HG03175 (cell line): ENCODE measurements at regions not wholly inside any gene's neighbourhood (a gene's known extent, or its start where the extent isn't known, plus 50 kb on each side); places are given as distances from the start of the nearest gene placed in this dataset.
A peak's percentile ranks its signal among the peaks of the same experiment; 100 is the strongest.

ENCODE experiments used
- ATAC-seq: cut with Tn5 transposase; IDR thresholded peaks from one replicate; pipeline ENCODE4 v1.9.1; 2021; ENCODE audit warnings: mild to moderate bottlenecking, moderate library complexity; ENCODE audit not compliant: unreplicated experiment

DNA sequence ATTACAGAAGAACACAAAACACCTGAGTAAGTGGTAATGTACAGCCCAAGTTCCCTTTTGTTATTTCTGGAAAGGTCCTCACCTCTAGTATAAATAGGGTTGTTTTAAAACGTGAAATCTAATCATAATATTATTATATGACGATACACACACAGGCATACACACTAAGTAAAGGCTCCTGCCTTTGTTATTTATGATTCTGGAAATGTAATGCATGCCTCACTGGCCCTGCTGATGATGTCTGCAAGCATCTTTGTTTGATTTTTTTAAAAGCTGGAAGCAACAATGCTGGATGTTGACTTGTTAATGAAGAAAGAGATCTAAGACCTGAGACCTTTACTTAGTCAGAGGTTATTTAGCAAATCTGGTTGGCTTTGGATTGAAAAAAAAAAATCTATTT, 307.4 kb upstream of the SORCS1 start:
- no peak for ATAC-seq

DNA sequence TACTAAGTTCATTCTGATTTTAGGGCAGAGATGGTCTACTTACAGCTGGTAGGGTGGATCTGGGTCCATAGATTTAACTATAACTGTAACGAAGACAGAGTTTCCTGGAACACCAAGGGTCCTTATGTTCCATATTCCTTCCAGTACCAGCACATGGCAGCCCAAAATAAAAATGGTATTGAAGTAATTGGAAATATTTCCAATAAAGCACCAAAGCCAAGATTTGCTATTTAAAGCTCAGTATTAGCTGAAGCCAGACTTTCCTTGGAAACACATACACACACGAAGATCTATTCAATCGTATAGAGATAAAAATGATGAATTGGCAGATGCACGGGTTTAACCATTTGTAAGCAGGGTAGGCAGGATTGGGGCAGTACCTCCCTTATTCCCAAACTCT, 289.1 kb upstream of the SORCS1 start:
- ATAC-seq, result no peak

GRCh38 chr10:107451047-107451446, 286.5 kb upstream of the SORCS1 start:
- no peak for ATAC-seq

DNA sequence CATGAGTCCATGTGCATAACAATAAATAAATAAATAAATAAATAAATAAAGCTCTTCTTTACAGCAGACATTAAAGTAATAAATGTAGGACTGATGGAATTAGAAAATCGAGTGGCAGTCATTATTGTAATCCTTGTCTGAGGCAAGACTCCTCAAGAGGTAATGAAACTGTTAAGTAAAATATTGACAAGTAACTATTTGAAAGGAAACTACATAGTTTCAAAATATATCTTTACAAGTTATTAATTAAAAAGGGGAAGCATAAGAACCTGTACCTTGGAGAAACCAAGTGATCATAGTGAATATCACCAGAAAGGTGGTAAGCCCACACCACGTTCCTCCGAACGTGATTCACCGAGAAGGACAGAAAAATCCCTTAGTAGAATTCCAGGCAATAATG, 285.6 kb upstream of the SORCS1 start:
- peak; percentile 77 for ATAC-seq

DNA sequence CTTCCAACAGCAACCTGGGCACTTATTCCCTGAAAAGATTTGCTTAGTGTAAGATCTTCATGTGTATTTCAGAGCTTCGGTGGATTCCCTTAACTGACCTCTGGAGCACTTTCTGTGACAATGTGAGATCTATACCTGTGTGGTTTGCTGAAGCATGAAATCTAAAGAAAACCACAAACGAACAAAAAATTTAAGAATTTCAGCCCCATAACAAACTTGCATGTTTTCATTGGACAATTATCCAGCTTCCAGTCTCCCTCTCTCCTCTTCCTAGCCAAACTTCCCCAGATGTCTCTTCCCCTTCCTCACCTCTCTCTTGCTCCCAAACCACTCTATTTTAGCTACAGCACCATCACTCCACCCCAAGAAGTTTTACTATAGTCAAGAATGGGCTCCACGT, 279.9 kb upstream of the SORCS1 start:
- ATAC-seq, result no peak

GRCh38 chr10:107443813-107444212, 279.3 kb upstream of the SORCS1 start:
- no peak for ATAC-seq

DNA sequence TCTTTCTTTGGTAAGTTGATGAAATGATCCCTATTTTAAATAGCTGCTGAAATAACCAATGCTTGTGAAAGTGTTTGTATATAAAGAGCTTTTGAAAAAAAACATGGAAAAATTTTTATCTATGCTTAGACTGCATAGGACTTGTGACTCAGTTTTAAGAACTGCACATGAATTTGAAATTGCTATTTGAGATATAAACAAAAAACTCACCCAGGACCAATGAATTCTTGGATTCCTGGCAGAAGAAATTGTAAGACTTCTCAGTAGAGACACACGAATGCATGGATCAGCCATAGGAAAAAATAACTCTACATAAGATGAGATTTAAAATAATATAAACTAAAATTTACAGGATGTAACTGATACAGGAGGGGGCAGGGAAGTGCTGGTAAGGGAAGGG, 278.8 kb upstream of the SORCS1 start:
- ATAC-seq, result no peak

DNA sequence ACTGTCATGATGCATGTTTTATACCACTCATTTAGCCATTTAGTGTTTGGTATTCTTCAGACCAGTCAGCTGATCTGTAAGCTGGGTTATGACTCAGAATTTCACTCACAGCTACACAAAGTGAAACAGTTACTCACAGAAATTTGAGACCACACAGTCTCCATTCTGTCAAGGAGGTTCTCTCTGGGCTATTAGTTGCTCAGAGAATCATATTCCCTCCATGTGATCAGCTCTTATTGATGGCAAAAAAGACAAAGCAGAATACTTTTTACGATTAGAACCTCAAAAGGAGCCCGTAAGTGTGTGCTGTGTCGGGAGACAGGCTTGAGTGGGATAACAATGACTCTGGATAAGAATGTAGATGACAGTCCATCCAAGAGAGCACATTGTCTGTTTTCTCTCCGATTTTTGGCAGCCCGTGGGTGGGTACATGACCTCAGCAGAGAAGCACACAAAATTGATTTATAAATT, 277.6 kb upstream of the SORCS1 start:
- peak; percentile 99 for ATAC-seq

- no peak for ATAC-seq
These were observed 276.2 kb upstream of the SORCS1 start for GRCh38 chr10:107440741-107441140.

GRCh38 chr10:107437921-107438320, 273.4 kb upstream of the SORCS1 start:
- no peak for ATAC-seq

DNA sequence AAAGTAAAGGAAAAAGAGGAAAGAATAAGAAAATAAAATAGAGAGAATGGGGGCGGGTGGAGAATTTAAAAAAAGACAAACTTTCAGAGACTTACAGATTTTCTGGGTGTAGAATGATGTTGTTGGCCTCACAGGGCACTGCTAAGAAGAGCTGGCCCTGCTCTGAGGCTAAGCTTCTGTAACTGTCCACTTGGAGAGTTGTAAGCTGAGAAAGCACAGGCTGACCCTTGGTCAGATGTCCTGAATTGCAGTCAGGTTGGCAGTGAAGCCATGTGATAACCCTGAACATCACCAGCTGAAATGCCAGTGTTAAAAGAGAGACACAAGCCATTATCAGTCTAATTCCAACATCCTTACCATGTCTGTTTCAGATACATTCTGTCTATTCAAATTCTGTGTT, 272.1 kb upstream of the SORCS1 start:
- no peak for ATAC-seq

DNA sequence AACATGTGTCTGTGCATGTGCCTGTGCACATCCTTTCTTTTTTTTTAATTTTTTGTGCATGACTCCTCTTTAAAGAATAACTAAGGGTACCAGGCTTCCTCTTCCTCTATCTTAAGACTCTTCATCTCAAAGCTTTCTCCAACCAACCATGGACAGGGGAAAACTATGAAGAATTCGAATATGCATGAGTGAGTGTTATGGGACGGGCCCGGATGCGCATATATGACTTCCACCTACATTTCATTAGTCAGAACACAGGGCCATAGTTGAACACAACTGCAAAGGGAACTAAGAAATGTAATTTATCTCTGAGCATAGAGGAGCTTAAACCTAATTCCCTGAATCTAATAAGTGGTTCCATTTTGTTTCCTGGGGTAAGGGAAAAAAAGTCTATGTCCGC, 270.3 kb upstream of the SORCS1 start:
- no peak for ATAC-seq

DNA sequence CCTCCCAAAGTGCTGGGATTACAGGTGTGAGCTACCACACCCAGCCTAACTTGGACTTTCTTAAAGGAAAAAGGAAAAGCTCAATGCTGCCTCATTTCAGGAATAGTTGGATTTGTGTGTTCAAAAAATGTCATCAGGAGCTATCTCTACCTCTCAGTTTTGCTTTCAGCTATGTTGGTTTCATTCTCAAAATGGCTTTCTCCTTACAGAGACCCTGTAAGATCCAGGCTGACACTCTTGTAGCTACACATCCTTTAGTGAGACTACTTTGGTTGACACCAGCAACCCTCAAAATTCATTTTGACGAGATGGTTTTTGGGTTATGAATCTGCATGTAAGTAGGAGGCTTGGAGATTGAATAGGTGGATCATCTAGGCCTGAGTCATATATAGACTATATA, 269.7 kb upstream of the SORCS1 start:
- no peak for ATAC-seq

GRCh38 chr10:107433605-107434004, 269.1 kb upstream of the SORCS1 start:
- ATAC-seq, result no peak

GRCh38 chr10:107430446-107430845, 265.9 kb upstream of the SORCS1 start:
- no peak for ATAC-seq

DNA sequence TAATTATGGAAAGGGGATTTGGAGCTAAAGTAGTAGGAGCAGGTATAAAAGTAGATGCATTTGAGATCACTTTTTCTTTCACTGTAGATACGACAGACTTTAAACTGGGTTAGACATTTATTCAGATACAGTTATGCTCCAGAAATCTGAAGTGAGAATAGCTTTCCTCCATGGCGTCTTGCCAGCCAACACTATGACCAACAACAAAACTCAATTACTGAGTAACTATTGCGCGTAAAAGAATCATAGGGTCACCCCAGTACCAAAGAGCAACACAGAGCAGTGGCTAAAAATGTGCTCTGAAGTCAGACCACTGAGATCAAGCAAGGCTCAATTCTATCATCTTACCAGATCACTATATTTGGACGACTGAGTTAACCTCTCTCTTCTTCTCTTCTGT, 262.5 kb upstream of the SORCS1 start:
- ATAC-seq, result no peak

DNA sequence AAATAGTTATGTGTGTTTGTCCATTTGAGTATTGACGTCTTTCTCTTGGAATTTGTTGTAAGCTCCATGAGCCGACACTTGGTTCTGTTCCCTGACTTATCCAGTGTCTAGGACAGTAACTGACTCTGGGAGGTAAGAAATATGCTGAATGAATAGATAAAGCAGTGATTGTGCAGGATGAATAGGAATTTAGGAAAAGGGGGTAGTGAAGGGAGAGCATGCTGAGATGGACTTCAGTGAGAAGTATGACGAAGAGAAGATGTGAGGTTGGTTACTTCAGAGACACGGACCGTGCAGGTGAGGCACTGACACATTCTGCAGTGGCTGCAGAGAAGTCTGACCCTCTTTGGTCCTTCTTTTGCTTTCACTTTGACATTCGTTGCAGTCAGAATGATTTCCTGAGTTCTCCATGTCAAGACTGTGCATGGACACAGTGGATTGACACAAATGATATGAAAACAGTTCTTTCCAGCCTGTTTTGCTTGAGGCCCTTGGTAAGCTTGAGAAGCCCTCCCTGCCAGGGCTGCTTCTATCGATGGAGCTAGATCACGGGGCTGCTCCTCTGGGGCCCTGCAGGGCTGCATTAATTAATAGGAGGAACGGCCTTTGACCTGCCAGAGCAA, 261.5 kb upstream of the SORCS1 start:
- peak; percentile 57 for ATAC-seq

DNA sequence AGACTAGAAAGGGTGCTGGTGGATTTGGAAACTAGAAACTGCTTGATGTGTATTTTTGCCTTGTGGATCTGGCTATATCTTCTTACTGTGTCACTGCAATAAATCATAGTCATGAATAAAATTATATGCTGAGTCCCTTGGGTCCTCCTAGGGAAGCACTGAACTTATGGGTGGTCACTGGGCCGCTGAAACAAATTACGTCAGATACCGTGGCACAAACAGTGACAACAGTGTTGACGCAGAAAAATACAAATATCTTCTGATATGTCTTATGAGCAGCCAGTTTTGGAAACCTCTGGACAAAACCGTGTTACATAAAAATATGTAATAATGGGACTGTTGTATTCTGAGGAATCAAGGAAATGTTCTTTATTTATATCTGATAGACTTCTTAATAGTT, 260.1 kb upstream of the SORCS1 start:
- no peak for ATAC-seq

DNA sequence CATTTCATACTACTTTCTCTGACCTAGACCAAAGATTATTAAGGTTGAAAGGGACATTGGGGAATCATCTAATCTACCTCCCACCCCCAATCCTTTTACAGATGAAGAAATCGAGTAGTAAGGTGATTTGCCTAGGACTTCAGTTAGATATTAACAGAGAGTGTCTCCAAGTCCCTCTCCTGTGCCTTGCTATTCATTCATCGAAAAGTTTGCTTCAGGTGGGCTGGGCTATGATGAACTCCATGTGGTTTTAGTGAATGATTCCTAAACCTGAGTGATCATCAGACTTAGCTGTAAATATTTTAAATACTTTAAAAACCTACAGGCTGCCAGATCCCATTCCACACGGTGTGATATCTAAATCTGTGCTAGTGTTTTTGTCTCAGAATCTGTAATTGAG, 259.4 kb upstream of the SORCS1 start:
- ATAC-seq, result peak; percentile 54

DNA sequence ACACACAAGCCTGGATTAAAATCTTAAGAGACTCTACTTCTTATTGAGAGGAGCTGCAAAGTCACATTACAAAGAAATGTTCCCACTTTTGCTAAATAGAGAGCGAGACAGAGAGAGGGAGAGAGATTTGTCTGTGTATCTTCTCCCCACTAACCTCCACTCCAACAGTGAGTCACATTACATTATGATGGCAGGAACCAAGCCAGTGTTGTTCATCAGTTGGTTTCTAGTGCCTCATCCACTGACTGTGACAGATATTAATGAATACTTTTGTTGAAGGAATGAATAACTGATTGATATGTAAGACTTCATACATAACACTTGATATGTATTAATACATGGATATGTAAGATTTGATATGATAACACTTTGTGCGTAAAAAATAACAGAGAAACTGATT, 258.2 kb upstream of the SORCS1 start:
- ATAC-seq, result no peak

DNA sequence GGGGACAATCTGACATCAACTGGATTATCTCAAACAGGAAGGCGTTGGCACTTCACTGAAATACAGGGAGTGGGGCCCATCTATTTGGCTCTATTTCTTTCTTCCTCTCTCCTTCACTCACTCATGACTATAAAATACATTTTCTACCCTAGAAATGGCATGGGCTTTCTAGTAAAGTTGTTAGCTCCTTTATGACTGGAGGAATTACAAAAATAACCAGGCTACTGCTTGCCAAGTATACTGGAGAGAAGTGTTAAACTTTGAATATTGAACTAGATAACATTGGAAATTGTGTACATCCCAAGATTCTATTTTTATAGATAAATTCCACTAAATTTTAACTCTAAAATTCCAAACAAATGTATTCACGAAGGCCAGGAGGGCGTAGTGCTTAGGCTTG, 255.7 kb upstream of the SORCS1 start:
- no peak for ATAC-seq

DNA sequence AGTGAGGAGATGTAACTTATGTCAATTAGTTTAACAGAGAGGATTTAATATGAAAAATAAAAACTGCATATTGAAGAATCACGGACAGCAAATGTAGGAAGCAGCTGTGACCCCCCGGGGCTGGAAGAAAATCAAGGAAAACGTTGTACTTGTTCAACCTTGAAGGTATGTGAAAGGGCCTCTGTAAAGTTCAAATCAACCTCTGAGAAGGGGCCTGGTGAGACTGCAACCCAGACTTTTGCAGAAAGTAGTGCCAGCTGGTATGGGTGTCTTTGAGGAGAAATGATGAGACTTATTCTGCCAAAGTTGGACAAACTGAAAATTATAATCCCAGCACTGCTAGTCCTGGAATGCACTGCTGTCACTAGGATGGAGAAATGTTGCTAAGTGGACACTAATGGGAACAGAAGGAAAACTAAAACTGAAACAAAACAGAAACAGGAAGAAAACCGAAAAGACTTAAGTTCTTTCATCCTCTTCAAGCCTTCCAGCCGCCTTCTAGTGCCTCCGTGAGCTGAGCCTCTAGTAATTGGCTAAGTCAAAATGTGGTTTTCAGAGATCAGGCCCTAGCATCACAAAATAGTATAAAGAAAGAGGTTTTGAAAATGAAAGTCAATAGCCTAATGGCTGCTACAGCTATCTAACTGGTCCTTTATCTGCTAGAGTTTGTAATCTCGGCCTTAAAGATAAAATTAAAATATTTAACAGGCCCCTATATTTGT, 253.7 kb upstream of the SORCS1 start:
- peak; percentile 62 for ATAC-seq

DNA sequence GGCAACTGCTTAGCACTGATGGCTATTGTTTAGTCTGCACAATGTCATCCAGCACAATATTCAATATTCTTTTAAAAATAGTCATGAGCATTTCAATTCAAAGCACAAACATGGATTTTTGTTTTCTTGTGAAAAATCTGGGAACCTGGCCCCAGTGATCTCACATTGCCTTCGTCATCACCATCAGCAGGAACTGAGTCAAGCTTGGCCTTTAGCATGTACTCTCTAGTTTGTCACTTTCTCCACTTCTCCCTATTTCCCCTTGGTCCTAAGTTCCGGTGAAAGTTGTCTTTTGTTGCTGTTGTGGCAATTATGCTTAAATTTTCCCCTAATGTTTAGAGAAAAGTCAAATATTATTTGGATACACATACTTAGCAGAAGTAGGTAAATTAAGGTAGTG, 252.9 kb upstream of the SORCS1 start:
- ATAC-seq, result no peak
